Endothelial cell of umbilical vein (primary cell): ENCODE measurements at regions not wholly inside any gene's neighbourhood (a gene's known extent, or its start where the extent isn't known, plus 50 kb on each side); places are given as distances from the start of the nearest gene placed in this dataset.

Source experiments
- BruUV-seq: library from RNA; stranded (reverse); fragments of 400-500 nt; replicated peaks from 2 replicates; lab custom pipeline; 2021; lab: Mats Ljungman, UMichigan
- CTCF ChIA-PET: fragments of 300-600, 350-600 bp; sonication (Branson Sonifier 250); formaldehyde crosslinking; loops from one replicate; lab custom pipeline; 2021; ENCODE audit warnings: antibody characterized with exemption, inconsistent platforms; lab: Charles Lee
- POLR2A ChIA-PET: fragments of 300-600, 350-600 bp; sonication (Branson Sonifier 250); formaldehyde crosslinking; loops from one replicate; lab custom pipeline; 2021; ENCODE audit warnings: antibody characterized with exemption, inconsistent platforms; lab: Charles Lee
- DNase-seq: peaks from one replicate; pipeline ENCODE4 v3.0.0-alpha.2; 2011; ENCODE audit warnings: low read depth, low spot score
- FAIRE-seq: peaks from 2 replicates; lab custom pipeline; 2011; peaks lifted over from hg19 to GRCh38; lab: Jason Lieb, UNC
- H2AFZ ChIP-seq: 2 replicates; pipeline ENCODE4 v1.6.0; 2012; ENCODE audit warnings: low read depth, low read length, control low read depth, inconsistent platforms
- H3K27ac ChIP-seq: 2 replicates; pipeline ENCODE4 v1.5.1; 2011; ENCODE audit warnings: low read depth, mild to moderate bottlenecking, control low read depth, low read length, moderate library complexity; ENCODE audit not compliant: insufficient read depth
- H3K27me3 ChIP-seq, 2 experiments: 2 replicates each; pipeline versions ENCODE4 v1.6.0 to v1.6.1; 2011; ENCODE audit warnings: low read length in 2 of 2, mixed read lengths in 1 of 2; ENCODE audit not compliant: control insufficient read depth in 2 of 2, insufficient read depth in 2 of 2
- H3K36me3 ChIP-seq, 2 experiments: 2 replicates in 1 of 2; 3 replicates in 1 of 2; pipeline ENCODE4 v1.5.1; 2011; ENCODE audit warnings: low read length in 2 of 2, mild to moderate bottlenecking in 1 of 2, moderate library complexity in 1 of 2; ENCODE audit not compliant: control insufficient read depth in 2 of 2, insufficient read depth in 2 of 2; ENCODE audit errors: extremely low read depth in 1 of 2
- H3K4me1 ChIP-seq: 3 replicates; pipeline ENCODE4 v1.5.1; 2011; ENCODE audit warnings: mild to moderate bottlenecking, low read length; ENCODE audit not compliant: control insufficient read depth, insufficient read depth; ENCODE audit errors: extremely low read depth
- H3K4me2 ChIP-seq: 2 replicates; pipeline ENCODE4 v1.6.1; 2011; ENCODE audit warnings: low read length, control low read depth, mixed read lengths; ENCODE audit not compliant: insufficient read depth
- H3K4me3 ChIP-seq, 3 experiments: fragments of 200-600 bp in 1 of 3; sonication (generic), shearing (Covaris generic) in 1 of 3; replicated peaks in 1 of 3; 2 replicates each; pipeline ENCODE4 v1.5.1; 2011 to 2016; ENCODE audit warnings: control low read depth in 3 of 3, low read length in 3 of 3, mild to moderate bottlenecking in 2 of 3, inconsistent platforms in 1 of 3, low read depth in 1 of 3, moderate library complexity in 1 of 3; ENCODE audit not compliant: insufficient read depth in 1 of 3
- H3K79me2 ChIP-seq: 2 replicates; pipeline ENCODE4 v1.6.0; 2012; ENCODE audit warnings: low read length, inconsistent platforms; ENCODE audit not compliant: control insufficient read depth, insufficient read depth
- H3K9ac ChIP-seq: replicated peaks from 2 replicates; pipeline ENCODE3; 2011; ENCODE audit warnings: low read length, control low read depth; ENCODE audit not compliant: insufficient read depth; ENCODE audit errors: extremely low read depth
- H3K9me1 ChIP-seq: replicated peaks from 3 replicates; pipeline ENCODE4 v1.6.0; 2011; ENCODE audit warnings: mild to moderate bottlenecking, low read length; ENCODE audit not compliant: control insufficient read depth, insufficient read depth; ENCODE audit errors: extremely low read depth
- H3K9me3 ChIP-seq: replicated peaks from 2 replicates; pipeline ENCODE4 v1.5.1; 2012; ENCODE audit warnings: low read length, inconsistent platforms; ENCODE audit not compliant: control insufficient read depth, insufficient read depth
- H4K20me1 ChIP-seq: replicated peaks from 2 replicates; pipeline ENCODE3; 2011; ENCODE audit warnings: mild to moderate bottlenecking, low read length; ENCODE audit not compliant: control insufficient read depth, insufficient read depth; ENCODE audit errors: extremely low read depth
- EZH2 ChIP-seq: IDR thresholded peaks from 2 replicates; pipeline ENCODE4 v1.6.1; 2012; ENCODE audit warnings: borderline replicate concordance, low read depth, mild to moderate bottlenecking, moderate library complexity, low read length, inconsistent platforms; ENCODE audit not compliant: severe bottlenecking
- GATA2 ChIP-seq: IDR thresholded peaks from 2 replicates; pipeline ENCODE4 v1.7.0; 2011; ENCODE audit warnings: low read depth, mild to moderate bottlenecking, moderate library complexity, mixed read lengths, low read length; ENCODE audit not compliant: insufficient read length, insufficient read depth
- JUN ChIP-seq: IDR thresholded peaks from 2 replicates; pipeline ENCODE4 v1.6.1; 2011; ENCODE audit warnings: borderline replicate concordance, low read depth; ENCODE audit not compliant: insufficient read length, insufficient read depth
- MAX ChIP-seq: IDR thresholded peaks from 2 replicates; pipeline ENCODE4 v1.6.1; 2011; ENCODE audit not compliant: insufficient read depth, insufficient read length
- MYC ChIP-seq: IDR thresholded peaks from one replicate; pipeline ENCODE4 v1.6.1; 2011; ENCODE audit warnings: mild to moderate bottlenecking, low read depth, low read length
- POLR2A ChIP-seq: IDR thresholded peaks from 2 replicates; pipeline ENCODE4 v1.6.1; 2012; ENCODE audit warnings: low read depth, mild to moderate bottlenecking, control low read depth, low read length
- POLR2AphosphoS5 ChIP-seq: IDR thresholded peaks from 2 replicates; pipeline ENCODE4 v1.6.1; 2012; ENCODE audit warnings: low read depth, mild to moderate bottlenecking, control low read depth, low read length, moderate library complexity; ENCODE audit not compliant: insufficient read depth
- dilution Hi-C: fragments of 300-500 bp; cut with MboI; formaldehyde crosslinking; loops from one replicate; pipeline ENCODE4 v1.15.0; 2019; ENCODE audit warnings: low sequenced_read_pairs; ENCODE audit not compliant: extremely low pct_ligation_motif_present
- intact Hi-C: fragments of 100-400 bp; cut with micrococcal nuclease; formaldehyde crosslinking; loops from one replicate; pipeline ENCODE4 v1.10.0; 2022

- POLR2A ChIA-PET: no interaction called here
- intact Hi-C loops: no loop called here
Observed at GRCh38 chr11:37896016-37896415, 1298.0 kb upstream of the RAG2 start.

GRCh38 chr11:37881741-37882140, 1283.7 kb upstream of the RAG2 start:
- DNase-seq: no peak
- no peak overlapping the region for H2AFZ ChIP-seq
- dilution Hi-C loops: no loop called here
- POLR2A ChIA-PET: no interaction called here
- FAIRE-seq: no peak
- H4K20me1 ChIP-seq: no peaks in the 10 kb centered on the region
- BruUV-seq: no TSS peak
- no peak for TF ChIP-seq JUN
- no peak for TF ChIP-seq POLR2AphosphoS5
- no peak for TF ChIP-seq POLR2A
- no peak for TF ChIP-seq EZH2
- no peak for TF ChIP-seq MAX
- intact Hi-C loops: no loop called here
- H3K4me3 ChIP-seq: no peak overlapping the region
- H3K9me1 ChIP-seq: no peaks in the 10 kb centered on the region
- no peak overlapping the region for H3K27ac ChIP-seq
- CTCF ChIA-PET: no interaction called here
- no peaks in the 10 kb centered on the region for H3K4me1 ChIP-seq
- H3K36me3 ChIP-seq: no peaks in the 10 kb centered on the region
- H3K9ac ChIP-seq: no peak overlapping the region
- no peaks in the 10 kb centered on the region for H3K27me3 ChIP-seq
- no peak overlapping the region for H3K4me2 ChIP-seq
- no peaks in the 10 kb centered on the region for H3K79me2 ChIP-seq
- H3K9me3 ChIP-seq: no peaks in the 10 kb centered on the region

More at GRCh38 chr11:37896016-37896415, 1298.0 kb upstream of the RAG2 start:
- Histone ChIP-seq H3K4me1 (no peaks in the 10 kb centered on the region), H3K9me1 (no peaks in the 10 kb centered on the region), H3K4me2 (no peak overlapping the region), H3K79me2 (no peaks in the 10 kb centered on the region), H3K27me3 (no peaks in the 10 kb centered on the region), H3K9ac (no peak overlapping the region), H3K9me3 (no peaks in the 10 kb centered on the region), H2AFZ (no peak overlapping the region), H3K4me3 (no peak overlapping the region), H3K36me3 (no peaks in the 10 kb centered on the region), H4K20me1 (no peaks in the 10 kb centered on the region), H3K27ac (no peak overlapping the region)
- dilution Hi-C loops: no loop called here
- CTCF ChIA-PET: no interaction called here
- TF ChIP-seq MYC: no peak
- no peak for TF ChIP-seq GATA2
- TF ChIP-seq MAX: no peak
- no TSS peak for BruUV-seq
- DNase-seq: no peak
- no peak for FAIRE-seq
